ENCODE measurements at regions not wholly inside any gene's neighbourhood (a gene's known extent, or its start where the extent isn't known, plus 50 kb on each side); places are given as distances from the start of the nearest gene placed in this dataset.
A peak's percentile ranks its signal among the peaks of the same experiment; 100 is the strongest.

DNA sequence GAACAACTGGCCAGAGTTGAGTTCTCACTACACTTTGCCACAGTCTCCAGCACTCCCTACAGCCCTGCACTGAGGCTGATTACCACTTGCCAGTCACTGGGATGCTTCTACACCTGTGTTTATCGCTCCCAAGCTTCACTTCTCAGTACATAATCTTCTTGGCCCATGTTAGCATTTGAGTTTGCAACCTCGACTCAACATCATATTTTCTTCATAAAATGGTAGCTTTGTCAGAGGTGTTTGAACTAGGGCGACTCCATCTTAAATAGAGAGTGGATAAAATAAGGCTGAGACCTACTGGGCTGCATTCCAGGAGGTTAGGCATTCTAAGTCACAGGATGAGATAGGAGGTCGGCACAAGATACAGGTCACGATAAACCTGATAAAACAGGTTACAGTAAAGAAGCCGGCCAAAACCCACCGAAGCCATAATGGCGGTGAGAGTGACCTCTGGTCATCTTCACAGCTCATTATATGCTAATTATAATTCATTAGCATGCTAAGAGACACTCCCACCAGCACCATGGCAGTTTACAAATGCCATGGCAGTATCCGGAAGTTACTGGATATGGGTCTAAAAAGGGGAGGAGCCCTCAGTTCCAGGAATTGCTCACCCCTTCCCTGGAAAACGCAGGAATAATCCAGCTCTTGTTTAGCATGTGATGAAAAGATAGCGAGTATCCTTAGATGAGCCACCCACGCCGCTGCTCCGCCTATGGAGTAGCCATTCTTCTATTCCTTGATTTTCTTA lies 105.8 kb upstream of the KLF6 start:
- Histone ChIP-seq H3K4me1 (ENCODE audit: control insufficient read depth in 1 of 2, low read depth in 2 of 2) (peaks cover 19 to 54% of the 10 kb centered on the region in 2 donors), H3K27ac (peak overlapping the region in 1 of 2 donors; percentile 24), H3K27me3 (replicated peaks; ENCODE audit: insufficient read depth) (no peaks in the 10 kb centered on the region), H3K9me3 (no peaks in the 10 kb centered on the region), H3K4me3 (no peak overlapping the region), H3K36me3 (no peaks in the 10 kb centered on the region)
- DNase-seq (ENCODE audit: low spot score) = no peak
- TF ChIP-seq, protein P1, sequence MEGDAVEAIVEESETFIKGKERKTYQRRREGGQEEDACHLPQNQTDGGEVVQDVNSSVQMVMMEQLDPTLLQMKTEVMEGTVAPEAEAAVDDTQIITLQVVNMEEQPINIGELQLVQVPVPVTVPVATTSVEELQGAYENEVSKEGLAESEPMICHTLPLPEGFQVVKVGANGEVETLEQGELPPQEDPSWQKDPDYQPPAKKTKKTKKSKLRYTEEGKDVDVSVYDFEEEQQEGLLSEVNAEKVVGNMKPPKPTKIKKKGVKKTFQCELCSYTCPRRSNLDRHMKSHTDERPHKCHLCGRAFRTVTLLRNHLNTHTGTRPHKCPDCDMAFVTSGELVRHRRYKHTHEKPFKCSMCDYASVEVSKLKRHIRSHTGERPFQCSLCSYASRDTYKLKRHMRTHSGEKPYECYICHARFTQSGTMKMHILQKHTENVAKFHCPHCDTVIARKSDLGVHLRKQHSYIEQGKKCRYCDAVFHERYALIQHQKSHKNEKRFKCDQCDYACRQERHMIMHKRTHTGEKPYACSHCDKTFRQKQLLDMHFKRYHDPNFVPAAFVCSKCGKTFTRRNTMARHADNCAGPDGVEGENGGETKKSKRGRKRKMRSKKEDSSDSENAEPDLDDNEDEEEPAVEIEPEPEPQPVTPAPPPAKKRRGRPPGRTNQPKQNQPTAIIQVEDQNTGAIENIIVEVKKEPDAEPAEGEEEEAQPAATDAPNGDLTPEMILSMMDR (IDR thresholded peaks at IDR 0.05) = no peak
- no peak for ATAC-seq (ENCODE audit: insufficient number of reproducible peaks, low FRiP score, low read depth)

DNA sequence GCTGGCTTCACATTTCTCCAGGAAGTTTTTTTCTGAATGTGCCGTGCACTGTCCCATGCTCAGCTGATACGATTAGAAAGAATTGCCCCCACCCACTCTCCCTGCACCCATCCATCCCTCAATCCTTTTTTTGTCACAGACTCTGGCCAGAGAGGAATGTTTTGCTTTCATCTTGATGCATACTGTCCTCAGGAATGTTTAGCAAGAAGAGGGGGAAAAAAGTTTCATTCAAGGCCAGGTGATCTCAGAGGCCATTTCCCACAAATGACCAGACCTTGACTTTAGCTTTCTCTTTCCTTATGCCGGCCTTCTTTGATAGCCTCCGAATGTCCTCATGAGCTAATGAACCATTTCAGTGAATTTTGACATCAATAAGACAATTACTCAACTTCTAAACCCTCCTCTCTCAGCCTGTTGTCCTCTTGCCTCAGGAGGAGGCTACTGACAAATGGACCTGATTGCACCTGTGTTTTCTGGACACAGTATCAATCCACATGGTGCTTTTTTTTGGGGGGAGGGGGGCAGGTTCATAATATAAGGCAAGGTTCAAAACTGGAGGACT lies 105.0 kb upstream of the KLF6 start:
- H3K36me3 ChIP-seq = no peaks in the 10 kb centered on the region
- H3K27ac ChIP-seq = peak overlapping the region in 1 of 2 donors; percentile 24
- no peaks in the 10 kb centered on the region for H3K9me3 ChIP-seq
- DNase-seq (ENCODE audit: low spot score) (no peak), ATAC-seq (ENCODE audit: insufficient number of reproducible peaks, low FRiP score, low read depth) (no peak)
- H3K4me3 ChIP-seq = peak overlapping the region; percentile 15
- TF ChIP-seq, protein P1 (IDR thresholded peaks at IDR 0.05) = no peak
- no peaks in the 10 kb centered on the region for H3K27me3 ChIP-seq (replicated peaks; ENCODE audit: insufficient read depth)
- H3K4me1 ChIP-seq (ENCODE audit: control insufficient read depth in 1 of 2, low read depth in 2 of 2) = peaks cover 19 to 53% of the 10 kb centered on the region in 2 donors

DNA sequence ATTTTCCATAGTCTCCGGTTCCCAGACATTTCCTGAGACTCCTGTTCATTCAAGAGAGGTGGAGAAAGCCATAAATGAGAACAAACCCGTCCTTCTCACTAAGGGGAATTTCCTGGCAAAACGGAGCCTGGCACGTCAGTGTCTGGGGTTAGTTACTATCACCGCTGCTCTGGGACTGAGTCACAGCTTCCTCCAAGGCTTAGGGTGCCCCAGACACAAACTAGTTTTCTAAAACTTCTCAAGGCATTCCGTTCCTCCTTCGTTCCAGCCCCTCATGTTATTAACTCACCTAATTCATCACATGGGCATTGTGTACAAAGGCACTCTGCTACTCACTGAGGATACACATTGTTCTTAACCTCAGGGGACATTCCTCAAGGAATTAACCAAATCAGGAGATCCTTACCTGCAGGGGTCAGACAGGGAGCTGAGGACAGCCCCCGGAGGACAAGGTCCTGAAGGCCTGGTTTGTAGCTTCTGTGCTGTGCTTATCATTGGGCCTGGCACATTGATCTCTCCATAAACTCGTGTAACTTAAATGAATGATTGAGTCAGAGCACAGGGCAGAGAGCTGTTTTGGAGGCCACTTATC lies 103.0 kb upstream of the KLF6 start:
- DNase-seq (ENCODE audit: low spot score) (peak; percentile 68), ATAC-seq (ENCODE audit: insufficient number of reproducible peaks, low FRiP score, low read depth) (peak; percentile 42)
- TF ChIP-seq, protein P1 (IDR thresholded peaks at IDR 0.05) = no peak
- Histone ChIP-seq H3K4me1 (ENCODE audit: control insufficient read depth in 1 of 2, low read depth in 2 of 2) (peaks cover 16 to 40% of the 10 kb centered on the region in 2 donors), H3K27ac (peak overlapping the region; percentile 89 to 95), H3K4me3 (peak overlapping the region; percentile 39), H3K27me3 (replicated peaks; ENCODE audit: insufficient read depth) (no peaks in the 10 kb centered on the region), H3K36me3 (no peaks in the 10 kb centered on the region), H3K9me3 (no peaks in the 10 kb centered on the region)

DNA sequence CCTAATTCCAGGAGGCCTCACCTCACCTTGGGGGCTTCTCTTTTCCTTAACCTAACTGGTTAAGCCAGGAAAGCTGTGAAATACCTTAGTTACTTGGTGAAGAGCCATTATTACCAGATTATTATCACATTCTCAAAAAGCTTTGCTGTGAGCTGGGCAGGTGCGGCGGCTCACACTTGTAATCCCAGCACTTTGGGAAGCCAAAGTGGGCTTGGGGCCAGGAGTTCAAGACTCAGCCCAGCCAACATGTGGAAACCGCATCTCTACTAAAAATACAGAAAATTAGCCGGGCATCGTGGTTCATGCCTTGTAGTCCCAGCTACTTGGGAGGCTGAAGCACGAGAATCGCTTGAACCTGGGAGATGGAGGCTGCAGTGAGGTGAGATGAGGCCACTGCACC lies 102.4 kb upstream of the KLF6 start:
- no peak for ATAC-seq (ENCODE audit: insufficient number of reproducible peaks, low FRiP score, low read depth)
- Histone ChIP-seq H3K9me3 (no peaks in the 10 kb centered on the region), H3K4me3 (peak overlapping the region; percentile 39), H3K36me3 (no peaks in the 10 kb centered on the region), H3K4me1 (ENCODE audit: control insufficient read depth in 1 of 2, low read depth in 2 of 2) (peaks cover 16 to 40% of the 10 kb centered on the region in 2 donors), H3K27me3 (replicated peaks; ENCODE audit: insufficient read depth) (no peaks in the 10 kb centered on the region), H3K27ac (peak overlapping the region; percentile 89 to 95)
- no peak for DNase-seq (ENCODE audit: low spot score)
- TF ChIP-seq, protein P1 (IDR thresholded peaks at IDR 0.05) = no peak

DNA sequence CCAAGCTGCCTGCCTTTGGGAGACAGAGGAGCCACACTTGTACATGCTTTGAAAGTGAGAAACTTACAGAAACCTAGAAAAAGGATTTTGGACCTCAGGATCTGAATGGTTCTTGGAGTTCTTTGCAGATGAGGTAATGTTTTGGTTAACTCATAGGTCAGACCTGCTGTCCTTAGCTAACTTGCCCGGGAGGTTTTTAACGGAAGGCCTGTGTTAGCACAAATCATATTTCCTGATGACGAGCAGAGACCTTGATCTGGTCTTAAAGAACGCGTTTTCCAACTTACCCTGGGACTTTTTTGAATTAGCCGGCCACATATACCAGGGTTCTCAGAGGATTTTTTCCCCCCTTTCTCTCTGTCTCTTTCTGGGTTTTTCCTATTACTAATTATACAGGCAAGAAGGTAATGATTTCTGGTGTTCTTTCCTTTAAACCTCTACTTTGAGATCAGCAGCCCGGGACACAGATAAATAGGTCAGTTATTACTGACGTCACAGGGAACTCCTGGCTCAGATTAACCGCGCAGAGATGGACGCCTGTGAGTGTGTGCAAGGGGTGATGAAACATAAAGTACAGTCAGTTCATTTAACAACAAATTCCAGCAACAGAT lies 101.7 kb upstream of the KLF6 start:
- H3K9me3 ChIP-seq = no peaks in the 10 kb centered on the region
- no peaks in the 10 kb centered on the region for H3K27me3 ChIP-seq (replicated peaks; ENCODE audit: insufficient read depth)
- peak overlapping the region; percentile 39 for H3K4me3 ChIP-seq
- peak; percentile 85 for ATAC-seq (ENCODE audit: insufficient number of reproducible peaks, low FRiP score, low read depth)
- H3K4me1 ChIP-seq (ENCODE audit: control insufficient read depth in 1 of 2, low read depth in 2 of 2) = peaks cover 16 to 40% of the 10 kb centered on the region in 2 donors
- H3K27ac ChIP-seq = peak overlapping the region; percentile 89 to 95
- no peaks in the 10 kb centered on the region for H3K36me3 ChIP-seq
- TF ChIP-seq, protein P1 (IDR thresholded peaks at IDR 0.05) = no peak
- DNase-seq (ENCODE audit: low spot score) = no peak
